Femur (tissue), 1 donor: ENCODE measurements at regions not wholly inside any gene's neighbourhood (a gene's known extent, or its start where the extent isn't known, plus 50 kb on each side); places are given as distances from the start of the nearest gene placed in this dataset.
"Not testable (repeated sequence)": the region's sequence is repeated elsewhere in the genome, so short reads cannot be mapped to it uniquely, and the experiment has no call there.

Experiments
- DNase-seq: peaks from one replicate; pipeline ENCODE4 v3.0.0-alpha.2; 2017

DNA sequence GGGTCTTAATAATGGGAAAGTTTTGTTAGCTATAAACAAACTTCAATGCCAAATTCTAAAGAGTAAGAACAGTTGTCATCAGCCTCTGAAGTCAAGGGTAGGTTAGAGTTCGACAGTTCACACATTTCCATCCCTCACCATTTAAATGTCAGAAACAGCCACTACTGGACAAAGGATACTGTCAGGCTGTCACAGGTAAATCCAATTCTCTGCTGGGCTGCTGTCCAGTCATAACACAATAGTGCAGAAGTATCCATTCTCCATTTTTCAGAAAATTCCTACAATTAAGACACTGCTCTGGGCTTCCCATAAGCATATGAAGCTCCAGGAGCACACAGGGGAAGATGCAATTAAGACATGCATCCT lies 221.4 kb downstream of the RPS29 start:
- no peak for DNase-seq

DNA sequence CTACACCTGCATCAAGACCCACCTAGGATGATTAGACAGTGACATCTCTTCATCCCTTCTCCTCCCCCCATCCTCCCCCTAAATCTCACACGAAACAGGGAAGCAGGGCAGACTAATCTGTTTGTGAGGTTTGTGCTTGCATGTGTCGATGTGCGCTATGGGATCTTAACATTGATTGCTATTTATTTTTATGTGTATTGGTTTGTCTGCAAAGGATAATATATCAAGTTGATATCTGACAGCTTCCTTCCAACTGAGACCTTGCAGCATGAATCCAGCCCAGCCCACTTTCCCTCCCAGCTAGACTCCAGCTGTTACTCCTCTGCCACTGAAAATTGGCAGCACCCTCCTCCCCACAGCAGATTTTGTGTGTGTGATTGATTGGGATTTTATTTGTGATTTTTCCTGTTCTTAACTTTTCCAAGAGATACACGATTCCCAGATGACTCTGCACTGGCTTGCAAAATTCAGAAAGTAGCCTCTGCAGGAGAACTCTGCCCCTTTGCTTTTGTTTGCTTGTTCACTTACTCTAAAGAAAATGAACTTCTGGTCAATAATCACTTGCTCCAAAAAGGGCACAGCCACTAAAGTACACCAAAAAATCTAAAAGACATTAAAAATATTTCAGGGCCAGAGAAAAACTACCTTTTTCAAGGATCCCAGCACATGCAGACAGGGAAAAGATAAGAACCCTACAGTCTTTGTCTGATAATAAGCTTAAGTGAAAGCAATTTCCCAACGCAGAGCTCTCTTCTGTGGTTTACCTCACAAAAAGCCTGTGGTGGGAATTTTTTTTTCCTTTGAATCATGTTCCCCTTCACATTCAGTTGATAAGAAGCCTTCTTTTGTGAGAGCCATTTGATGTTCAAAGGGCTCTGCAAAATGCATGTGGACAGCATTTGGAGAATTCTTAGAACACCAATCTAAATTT lies 222.1 kb downstream of the RPS29 start:
- DNase-seq = no peak

DNA sequence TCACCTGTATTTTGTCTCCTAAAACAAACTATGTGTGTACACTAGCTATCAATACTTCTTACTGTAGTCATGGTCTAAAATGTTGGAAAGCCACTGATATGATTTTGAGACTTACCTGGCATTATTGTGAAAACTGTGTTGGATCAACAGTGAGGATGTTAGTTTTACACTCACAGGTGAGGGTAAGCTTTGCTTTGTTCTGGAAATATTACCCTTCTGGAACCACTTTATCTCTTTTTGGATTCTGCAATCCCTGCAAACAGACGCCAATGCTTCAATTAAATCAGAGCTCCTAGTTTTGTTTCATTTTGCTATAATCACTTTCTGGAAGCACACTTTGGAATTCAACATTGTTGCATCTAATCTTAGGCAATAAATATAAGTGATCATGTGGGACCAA lies 223.3 kb downstream of the RPS29 start:
- no peak for DNase-seq

DNA sequence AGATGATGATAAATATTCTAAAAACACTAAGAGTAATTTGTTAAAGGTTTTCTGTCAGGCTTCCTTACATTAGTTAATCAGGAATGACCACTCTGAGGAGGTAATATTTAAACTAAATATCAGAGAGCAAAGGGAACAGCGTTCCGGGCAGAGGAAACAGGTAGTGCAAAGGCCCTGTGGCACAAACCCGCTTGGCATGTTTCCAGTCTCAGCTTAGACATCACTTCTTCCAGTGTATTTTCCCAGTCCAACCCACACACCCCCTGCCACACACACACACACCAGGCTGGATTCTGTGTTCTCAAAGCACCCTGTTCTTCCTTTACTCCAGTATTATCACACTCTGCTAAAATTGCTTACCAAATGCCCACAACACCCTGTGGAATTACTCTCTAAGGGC lies 247.1 kb downstream of the RPS29 start:
- no peak for DNase-seq

DNA sequence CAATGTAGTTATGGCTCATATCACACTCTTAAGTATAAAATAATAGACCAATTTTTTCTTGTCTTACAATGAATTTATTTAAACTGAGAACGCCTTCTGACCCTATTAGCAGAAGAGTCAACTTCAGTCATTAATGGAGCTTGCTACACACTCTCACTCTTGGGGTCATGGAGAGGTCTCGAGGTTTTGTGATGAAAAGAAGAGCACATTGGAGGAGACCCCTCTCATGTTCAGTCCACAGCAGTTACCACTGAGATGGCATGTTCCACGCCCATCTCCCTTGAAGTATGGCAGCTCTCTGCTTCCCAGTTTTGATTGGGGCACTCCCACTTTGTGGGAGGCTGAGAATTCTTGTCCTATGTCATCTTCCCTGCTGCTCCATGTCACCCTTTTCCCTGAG lies 266.4 kb downstream of the RPS29 start:
- DNase-seq = no peak

DNA sequence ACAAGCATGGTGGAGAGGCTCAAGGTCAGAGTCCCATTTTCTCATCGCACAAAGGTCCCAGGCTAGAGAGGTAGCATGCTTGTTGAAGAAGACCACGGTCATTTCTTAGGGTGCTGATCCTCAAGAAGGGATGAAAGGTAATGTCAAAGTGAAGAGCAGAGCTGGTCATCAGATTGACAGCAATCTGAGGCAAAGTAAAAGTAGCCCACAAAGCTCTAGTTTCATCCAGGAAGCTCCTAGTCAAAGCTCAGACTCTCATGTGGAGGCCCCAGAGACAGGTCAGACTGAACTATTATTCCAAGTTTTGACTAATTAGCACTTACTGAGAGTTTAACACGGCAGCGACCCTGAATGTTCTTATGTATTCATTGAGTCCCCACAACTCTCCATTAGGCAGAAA lies 270.6 kb downstream of the RPS29 start:
- DNase-seq = no peak

DNA sequence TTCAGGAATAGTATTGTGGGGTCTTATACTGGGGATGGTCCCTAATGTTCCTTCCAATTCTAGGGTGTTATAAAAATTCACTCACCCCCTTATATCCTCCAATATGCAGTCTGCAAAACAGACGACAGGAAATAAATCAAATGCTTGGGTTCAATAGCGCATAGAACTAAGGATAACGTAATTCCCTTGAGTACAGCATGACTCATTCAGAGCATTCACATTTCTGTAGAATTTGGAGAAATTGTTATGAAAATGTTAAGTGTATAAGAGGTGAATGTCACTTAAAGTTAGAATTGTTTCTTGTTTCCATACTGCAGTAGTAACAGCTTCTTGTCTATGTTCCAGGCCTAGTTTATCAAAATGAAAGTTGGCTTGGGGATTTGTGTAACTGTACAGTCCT lies 271.4 kb downstream of the RPS29 start:
- DNase-seq = no peak

DNA sequence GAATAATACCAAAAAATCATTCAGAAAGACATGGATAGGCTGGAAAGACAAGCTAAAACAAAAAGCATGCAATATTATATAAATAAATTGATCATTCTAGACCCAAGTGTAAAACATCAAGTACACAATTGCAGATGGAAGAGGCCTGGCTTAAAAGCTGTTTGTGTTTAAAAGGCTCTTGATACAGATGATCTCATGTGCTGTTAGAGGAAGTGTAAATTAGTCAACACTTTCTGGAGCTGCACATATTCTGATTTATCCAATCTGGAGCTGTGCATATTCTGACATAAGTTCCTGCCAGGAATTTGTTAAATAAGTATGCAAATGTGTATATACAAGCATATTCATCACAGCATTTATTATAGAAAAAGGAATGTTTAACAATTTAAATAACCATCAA lies 273.1 kb downstream of the RPS29 start:
- DNase-seq = no peak

DNA sequence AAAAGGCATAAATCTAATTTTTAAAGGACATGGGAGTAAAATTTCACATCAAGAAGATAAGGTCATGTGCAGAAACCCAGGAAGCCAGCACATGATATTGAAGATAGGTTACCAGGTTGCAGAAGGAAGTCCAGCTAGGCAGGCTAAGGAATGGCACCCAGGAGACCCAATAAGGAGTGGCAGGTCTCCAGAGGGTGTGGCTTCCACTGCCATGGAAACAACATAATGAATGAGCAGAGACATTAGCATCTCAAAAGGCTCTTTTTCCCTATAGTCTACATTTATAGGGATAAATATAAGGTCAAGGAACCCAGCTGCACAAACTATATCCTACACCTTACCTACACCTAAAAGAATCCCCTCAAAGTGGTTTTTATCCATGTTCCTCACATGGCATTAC lies 275.9 kb downstream of the RPS29 start:
- DNase-seq = no peak

DNA sequence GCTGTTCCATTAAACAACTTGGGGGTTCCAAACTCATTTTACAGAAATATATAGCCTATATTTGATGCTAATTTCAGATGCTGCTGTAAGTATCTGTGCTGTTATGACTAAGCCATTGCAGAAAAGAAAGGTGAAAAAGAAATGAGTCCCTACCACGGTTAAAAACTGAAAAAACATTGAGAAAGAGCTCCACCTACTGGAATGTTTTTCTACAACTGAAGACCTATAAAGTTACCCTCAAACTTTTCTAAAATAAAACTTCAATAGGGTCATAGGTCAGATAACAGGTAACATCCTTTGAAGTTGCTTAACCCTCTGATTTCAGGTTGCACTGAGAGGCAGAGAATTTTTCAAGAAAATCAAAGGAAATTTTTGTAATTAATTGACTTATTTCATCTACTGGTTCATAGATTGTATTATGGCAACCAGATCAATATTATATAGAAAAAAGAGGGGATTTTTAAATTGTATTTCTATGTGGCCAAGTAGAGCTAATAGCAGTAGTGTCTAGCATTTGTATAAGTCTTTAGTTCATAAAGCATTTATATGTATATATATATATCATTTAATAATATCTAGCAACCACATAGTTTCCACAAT lies 279.9 kb downstream of the RPS29 start:
- no peak for DNase-seq

DNA sequence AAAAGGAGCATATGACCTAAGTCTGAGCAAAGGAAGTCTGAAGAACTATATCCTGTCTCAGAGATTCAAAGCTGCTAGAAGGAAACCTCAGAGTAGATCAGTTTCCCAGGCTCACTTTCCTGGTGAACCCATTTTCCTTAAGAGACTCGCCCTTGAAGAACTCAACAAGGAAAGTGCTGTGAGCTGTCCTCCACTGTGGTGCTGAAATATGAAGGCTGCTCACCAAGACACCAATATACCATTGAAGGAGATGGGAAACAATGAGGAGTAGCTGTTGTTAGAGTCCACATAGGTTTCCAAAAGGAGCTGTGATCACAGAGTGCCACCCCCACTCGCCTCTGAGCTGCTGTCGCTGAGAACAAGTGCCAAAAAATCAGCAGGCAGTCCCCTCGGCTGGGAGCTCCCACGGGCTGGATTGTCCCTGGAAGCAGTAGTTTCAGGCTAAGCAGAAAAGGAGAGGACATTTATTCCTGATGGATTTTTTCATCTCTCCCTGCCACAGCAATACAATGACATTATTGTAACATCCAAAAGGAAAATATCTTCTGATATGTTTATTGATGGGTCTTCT lies 282.1 kb downstream of the RPS29 start:
- DNase-seq = peak; percentile 53

DNA sequence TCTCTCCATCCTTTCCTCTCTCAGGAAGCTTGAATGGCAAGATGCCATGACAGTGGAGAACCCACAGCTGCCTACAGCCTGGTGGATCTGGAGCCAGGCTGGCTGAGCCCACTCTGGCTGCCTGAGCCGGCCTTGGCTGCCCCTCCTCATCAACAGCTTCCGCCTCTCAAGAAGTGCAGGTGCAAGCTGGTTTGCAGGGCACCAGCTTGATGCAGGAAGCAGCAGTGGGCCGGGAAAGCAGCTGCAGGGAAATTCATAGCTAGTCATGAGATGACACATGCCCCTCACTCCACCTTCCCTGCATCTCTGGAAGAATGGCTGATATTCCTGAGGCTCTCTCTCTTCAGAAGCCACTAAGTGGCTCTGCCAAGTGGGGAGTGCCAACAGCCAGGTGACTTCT lies 289.1 kb downstream of the RPS29 start:
- DNase-seq = no peak

DNA sequence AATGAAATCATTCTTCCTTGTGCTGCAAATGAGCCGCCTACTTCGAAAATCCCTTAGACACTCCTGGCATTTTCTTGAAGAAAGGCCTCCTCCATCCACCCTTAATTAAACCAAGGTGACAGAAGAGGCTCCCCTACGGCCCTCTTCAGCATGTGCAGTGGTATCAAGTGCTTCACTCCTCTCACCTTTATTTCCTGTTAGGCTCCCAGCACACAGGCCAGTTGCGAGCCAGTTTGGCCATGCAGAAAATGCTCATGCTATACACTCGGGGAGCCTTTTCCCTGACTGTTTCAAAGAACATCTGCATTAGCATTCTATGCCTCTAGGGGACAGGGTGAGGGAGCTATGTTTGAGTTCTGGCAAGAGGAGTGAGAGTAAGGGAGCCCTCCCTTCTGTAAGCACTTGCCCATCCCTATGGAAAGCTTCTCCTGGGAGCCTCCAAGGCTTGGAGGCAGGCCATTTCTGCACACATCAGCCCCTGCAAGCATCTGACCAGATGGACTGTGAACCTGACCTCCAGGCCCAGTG lies 291.5 kb downstream of the RPS29 start:
- no peak for DNase-seq

DNA sequence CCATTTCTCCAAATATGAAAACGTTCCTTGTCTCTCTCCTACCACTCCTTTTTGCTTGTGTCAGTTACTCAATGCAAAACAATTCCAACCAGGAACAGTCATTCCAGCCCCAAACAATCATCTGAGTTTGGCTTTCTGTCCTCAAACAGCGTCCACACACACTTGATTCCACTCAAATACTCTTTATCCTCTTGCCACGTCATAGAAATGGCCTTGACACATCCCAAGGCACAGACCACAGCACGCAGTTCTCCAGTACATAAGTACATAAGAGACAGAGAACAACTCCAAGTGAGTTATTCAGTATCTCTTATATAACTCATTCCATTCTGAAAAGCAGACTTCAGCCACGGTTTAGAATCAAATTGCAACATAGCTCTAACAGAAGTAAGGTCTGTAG lies 299.2 kb downstream of the RPS29 start:
- no peak for DNase-seq

DNA sequence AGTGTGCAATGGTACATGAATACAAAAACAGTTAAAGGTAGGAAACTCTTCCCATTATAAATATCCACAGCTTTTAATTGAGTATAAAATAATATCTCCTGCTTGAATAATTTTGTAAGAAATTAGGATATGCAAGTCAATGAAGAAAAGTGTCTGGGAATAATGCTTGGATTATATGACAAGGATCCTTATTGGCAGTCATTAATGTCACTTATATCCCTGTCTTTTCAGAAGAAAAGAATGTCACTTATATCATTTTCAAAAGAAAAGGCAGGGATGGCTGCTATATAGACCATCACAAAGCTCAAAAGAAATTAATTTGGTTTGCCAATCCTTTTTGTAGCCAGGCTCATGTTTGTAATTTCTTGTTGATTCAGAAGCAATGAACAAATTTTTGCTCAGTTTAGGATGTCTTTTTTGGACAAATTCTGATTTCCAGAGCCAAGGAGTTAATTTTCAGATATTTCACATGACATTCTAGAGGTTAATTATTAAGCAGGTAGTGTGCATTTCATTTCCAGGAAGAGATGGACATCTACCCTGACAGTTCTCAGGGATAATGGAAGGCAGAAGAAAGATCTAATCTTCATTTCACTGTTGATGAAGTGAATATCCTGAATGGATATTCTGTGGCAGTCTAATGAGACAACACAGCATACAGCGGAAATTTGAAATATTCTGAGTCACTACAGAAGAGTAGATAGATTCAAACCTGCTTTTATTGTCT lies 299.8 kb downstream of the RPS29 start:
- DNase-seq = no peak

DNA sequence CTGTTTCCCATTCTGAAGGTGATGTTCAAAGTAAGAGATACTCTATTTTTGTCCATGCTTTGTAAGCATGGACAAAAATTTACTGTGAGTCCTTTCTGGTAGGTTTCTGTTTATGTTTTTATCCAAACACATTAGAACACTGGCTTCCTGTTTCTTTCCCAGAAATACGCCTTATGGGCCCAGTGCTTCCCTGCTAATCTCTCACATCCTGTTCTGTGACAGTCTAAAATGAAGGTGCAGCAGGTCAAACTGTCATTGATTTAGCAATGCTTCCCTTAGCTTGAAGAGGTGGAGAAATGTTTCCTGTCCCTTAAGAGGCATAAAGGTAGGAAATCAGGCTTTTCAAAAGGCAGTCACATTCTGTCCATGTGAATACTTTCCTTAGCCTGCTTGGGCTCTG lies 305.6 kb downstream of the RPS29 start:
- DNase-seq = no peak

DNA sequence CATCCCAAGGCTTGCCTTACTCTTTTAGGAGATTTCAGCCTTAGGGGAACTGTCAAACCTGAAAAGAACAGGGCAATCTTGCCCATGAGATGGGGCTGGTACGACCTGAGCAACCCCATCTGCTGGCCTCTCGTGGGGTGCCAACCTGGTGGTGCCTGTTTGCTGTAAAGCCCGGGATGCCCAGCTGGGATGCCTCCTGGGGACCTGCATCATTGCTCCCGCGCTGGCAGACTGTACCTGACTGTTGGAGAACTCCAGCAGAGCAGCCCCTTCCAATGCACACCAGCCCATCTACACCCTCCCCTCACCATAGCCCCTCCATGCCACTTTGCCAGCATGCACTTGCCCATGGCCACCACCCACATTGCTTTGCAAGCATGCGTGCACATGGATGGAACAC lies 335.7 kb downstream of the RPS29 start:
- no peak for DNase-seq

DNA sequence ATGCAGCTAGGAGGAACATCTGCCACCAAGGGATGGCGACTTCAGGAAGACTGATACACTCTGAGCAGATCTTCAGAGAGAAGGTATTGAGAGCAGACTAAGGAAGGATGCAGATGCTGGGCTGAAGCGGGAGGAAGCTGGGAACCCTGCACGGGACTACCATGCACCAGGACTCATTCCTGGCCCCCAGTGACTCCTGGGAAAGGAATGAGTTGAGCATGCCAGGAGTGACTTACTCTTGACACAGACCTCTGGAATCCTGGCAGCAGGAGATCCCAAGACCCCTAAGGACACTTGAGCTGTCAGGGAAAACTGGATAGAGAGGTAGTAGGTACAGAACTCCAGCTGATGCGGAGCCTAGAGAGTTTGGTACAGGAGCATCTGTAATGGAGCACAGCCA lies 336.1 kb downstream of the RPS29 start:
- no peak for DNase-seq

DNA sequence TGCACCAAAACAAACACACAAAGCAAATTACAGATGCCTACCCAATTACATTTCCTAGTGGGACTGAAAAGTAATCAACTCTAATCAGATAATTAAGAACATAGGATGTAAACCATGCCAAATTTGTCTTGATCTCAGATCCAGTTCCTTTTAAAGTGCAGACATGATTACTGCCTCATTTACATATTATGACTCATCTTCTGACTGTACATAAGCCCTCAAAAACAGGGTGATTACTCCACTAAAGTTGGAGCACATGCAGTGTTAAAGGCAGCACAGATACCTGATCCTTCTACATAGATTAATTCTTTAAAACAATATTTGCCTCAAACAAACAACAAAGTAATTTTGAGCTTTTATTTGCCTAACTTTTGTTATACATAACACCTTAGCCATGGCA lies 337.2 kb downstream of the RPS29 start:
- DNase-seq = no peak

DNA sequence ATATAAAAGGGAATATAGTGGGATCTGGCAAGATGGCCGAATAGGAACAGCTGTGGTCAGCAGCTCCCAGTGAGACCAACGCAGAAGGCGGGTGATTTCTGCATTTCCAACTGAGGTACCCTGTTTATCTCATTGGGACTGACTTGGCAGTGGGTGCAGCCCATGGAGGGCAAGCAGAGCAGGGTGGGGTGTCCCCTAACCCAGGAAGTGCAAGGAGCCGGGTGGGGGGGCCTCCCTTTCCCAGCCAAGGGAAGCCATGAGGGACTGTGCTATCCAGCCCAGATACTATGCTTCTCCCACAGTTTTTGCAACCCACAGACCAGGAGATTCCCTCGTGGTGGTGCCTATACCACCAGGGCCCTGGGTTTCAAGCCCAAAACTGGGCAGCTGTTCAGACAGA lies 342.4 kb downstream of the RPS29 start:
- DNase-seq = not testable (repeated sequence)

DNA sequence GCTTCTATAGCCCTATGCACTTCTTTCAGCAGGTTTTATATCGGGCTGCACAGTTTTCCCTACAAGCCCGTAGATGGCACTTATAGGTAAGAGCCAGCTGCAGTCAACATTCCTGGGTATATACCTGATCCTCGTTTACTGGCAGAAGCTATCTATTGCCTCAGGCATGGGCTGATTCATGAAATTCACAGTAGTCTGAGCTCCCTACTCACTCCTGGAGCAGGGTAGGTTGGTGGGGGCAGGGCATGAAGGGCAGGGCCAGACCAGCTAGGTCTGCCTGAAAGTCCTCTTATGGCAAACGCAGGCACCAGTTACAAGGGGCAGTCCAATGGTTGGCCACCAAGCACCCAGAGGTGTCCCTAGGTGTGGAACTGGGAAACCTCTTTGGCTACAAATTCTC lies 345.8 kb downstream of the RPS29 start:
- no peak for DNase-seq

DNA sequence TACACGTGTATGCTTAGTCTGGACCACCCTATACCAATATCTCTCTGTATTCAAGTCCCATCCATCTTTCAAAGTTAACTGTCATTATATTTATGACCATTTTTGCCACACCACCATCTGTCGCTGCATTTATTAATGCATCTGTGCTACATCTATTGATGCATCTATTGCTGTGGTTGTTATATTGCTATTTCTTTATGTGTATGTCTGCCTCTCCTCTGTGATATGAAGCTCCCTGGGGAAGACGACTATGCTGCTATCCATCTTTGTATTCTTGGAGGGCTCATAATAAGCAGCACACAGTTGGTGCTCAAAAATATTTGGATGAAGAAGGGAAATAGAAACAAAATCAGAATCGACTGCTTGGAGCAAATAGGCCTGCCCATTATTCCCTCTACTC lies 357.6 kb downstream of the RPS29 start:
- DNase-seq = no peak

DNA sequence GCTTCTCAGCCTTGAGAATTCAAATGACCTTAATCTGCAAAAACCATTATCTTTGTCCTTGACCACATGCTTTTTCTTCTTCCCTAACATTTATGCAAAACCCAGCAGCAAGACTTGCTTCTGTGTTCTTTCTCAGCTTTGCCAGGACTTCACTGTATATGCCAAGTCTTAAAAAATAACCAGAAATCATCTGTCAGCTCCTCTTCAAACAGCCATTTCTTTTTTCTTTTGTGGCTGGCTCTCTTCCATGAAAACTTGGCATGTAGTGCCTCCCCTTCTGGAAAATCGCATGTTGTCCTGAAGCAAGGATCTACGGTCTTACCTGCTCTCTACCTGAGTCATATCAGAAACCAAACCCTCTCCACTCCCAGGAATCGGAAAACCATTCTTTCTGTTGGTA lies 364.9 kb downstream of the RPS29 start:
- DNase-seq = no peak

DNA sequence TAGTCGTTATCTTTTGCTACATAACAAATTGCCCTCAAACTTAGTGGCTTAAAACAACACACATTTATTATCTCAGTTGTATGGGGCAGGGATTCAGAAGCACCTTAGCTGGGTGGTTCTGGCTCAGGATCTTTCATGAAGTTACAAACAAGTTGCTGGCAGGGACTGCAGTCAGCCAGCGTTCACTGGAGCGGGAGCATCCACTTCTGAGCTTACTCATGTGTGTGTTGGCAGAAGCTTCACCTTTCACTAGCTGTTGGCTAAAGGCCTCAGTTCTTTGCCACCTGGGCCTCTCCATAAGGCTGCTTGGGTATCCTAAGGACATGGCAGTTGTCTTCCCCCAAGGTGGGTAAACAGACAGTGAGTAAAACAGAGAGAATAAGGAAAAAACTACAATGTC lies 365.7 kb downstream of the RPS29 start:
- no peak for DNase-seq
